ENCODE measurements at regions not wholly inside any gene's neighbourhood (a gene's known extent, or its start where the extent isn't known, plus 50 kb on each side); places are given as distances from the start of the nearest gene placed in this dataset.
A peak's percentile ranks its signal among the peaks of the same experiment; 100 is the strongest.

GRCh38 chr10:125419146-125419545, 258.8 kb upstream of the CTBP2 start:
- TF ChIP-seq CTCF (IDR thresholded peaks at IDR 0.05; ENCODE audit: insufficient read depth, low read length, poor library complexity, severe bottlenecking), result no peak
- no peaks in the 10 kb centered on the region for H3K27me3 ChIP-seq (ENCODE audit: control insufficient read depth, insufficient read depth, low read length)
- no peak overlapping the region for H3K4me3 ChIP-seq (ENCODE audit: low read depth, low read length)
- no peak for DNase-seq (ENCODE audit: low read depth)
- no peaks in the 10 kb centered on the region for H3K36me3 ChIP-seq (ENCODE audit: control insufficient read depth, insufficient read depth, low read length)

DNA sequence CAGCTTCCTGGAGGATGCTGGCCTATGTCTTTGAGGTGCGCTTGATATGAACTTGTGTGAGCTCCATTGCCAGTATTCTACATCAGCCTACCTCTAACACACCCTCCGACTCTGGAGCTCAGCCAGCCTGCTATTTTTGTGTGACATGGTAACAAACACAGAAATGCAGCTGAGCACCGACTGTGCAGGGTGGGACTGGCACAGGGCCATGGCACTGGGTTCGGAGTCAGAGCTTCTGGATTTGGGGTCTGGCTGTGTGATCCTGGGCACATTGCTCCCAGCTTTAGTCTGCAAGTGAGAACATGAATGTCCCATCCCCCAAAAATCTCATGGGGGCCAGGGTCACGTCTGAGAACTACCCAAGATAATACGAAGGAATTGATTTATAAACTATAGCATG, 257.2 kb upstream of the CTBP2 start:
- no peak for TF ChIP-seq CTCF (IDR thresholded peaks at IDR 0.05; ENCODE audit: insufficient read depth, low read length, poor library complexity, severe bottlenecking)
- Histone ChIP-seq H3K36me3 (ENCODE audit: control insufficient read depth, insufficient read depth, low read length) (no peaks in the 10 kb centered on the region), H3K27me3 (ENCODE audit: control insufficient read depth, insufficient read depth, low read length) (no peaks in the 10 kb centered on the region), H3K4me3 (ENCODE audit: low read depth, low read length) (no peak overlapping the region)
- no peak for DNase-seq (ENCODE audit: low read depth)

GRCh38 chr10:125415964-125416363, 255.6 kb upstream of the CTBP2 start:
- no peak for TF ChIP-seq CTCF (IDR thresholded peaks at IDR 0.05; ENCODE audit: insufficient read depth, low read length, poor library complexity, severe bottlenecking)
- Histone ChIP-seq H3K4me3 (ENCODE audit: low read depth, low read length) (no peak overlapping the region), H3K27me3 (ENCODE audit: control insufficient read depth, insufficient read depth, low read length) (no peaks in the 10 kb centered on the region), H3K36me3 (ENCODE audit: control insufficient read depth, insufficient read depth, low read length) (no peaks in the 10 kb centered on the region)
- DNase-seq (ENCODE audit: low read depth), result no peak

DNA sequence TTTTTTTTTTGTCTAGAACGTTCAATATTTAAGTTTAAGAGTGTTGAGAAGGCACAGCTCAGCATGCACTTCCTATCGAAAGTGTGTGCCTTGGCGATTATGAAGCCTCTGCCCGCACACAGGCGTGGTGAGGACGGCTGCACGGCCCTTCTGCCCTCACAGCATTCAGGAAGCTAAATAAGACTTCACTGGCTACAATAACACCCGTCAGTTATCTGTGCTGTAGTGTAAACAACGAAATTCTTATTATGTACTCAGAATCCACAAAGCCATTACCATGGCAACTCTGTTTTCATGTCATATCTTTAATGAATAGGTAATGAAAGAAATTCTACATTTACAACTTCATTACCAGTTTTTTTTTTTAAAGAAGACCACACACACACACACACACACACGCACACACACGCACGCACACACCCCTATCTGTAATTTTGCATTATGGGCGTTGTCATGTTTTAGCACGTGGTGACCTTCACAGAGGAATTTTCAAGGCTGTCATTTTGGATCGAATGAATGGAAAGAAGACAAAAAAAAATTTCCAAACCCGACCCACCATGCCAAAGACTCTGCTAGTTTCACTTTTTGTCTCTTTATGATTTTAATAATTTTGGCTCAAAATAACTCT, 254.8 kb upstream of the CTBP2 start:
- H3K4me3 ChIP-seq (ENCODE audit: low read depth, low read length), result no peak overlapping the region
- no peak for DNase-seq (ENCODE audit: low read depth)
- no peaks in the 10 kb centered on the region for H3K36me3 ChIP-seq (ENCODE audit: control insufficient read depth, insufficient read depth, low read length)
- no peak for TF ChIP-seq CTCF (IDR thresholded peaks at IDR 0.05; ENCODE audit: insufficient read depth, low read length, poor library complexity, severe bottlenecking)
- H3K27me3 ChIP-seq (ENCODE audit: control insufficient read depth, insufficient read depth, low read length), result no peaks in the 10 kb centered on the region

- Histone ChIP-seq H3K36me3 (ENCODE audit: control insufficient read depth, insufficient read depth, low read length) (no peaks in the 10 kb centered on the region), H3K27me3 (ENCODE audit: control insufficient read depth, insufficient read depth, low read length) (no peaks in the 10 kb centered on the region), H3K4me3 (ENCODE audit: low read depth, low read length) (no peak overlapping the region)
- TF ChIP-seq CTCF (IDR thresholded peaks at IDR 0.05; ENCODE audit: insufficient read depth, low read length, poor library complexity, severe bottlenecking), result no peak
- DNase-seq (ENCODE audit: low read depth), result peak; percentile 68
Measured at GRCh38 chr10:125411724-125412123, 251.4 kb upstream of the CTBP2 start.

DNA sequence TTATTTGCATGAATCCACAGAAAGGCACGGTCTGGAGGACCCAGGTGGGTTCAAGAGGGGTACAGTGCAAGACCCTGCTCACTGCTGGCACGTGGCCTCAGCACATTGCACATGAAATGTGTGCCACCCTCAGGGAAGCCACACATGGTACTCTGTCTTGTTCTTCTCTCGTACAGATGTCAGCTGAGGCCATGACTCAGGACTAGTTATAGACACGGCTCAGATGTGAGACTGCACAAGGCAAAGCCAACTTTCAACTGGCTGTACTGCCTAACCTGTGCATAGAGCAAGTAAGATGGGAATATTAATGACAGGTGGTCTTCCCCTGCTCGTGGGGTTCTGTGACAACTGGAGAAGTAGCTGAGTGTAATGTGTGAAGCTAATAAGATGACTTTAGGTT, 249.4 kb upstream of the CTBP2 start:
- DNase-seq (ENCODE audit: low read depth), result no peak
- Histone ChIP-seq H3K36me3 (ENCODE audit: control insufficient read depth, insufficient read depth, low read length) (no peaks in the 10 kb centered on the region), H3K4me3 (ENCODE audit: low read depth, low read length) (no peak overlapping the region), H3K27me3 (ENCODE audit: control insufficient read depth, insufficient read depth, low read length) (no peaks in the 10 kb centered on the region)
- no peak for TF ChIP-seq CTCF (IDR thresholded peaks at IDR 0.05; ENCODE audit: insufficient read depth, low read length, poor library complexity, severe bottlenecking)

Measured in kidney epithelial cell (primary cell).